ENCODE measurements at regions not wholly inside any gene's neighbourhood (a gene's known extent, or its start where the extent isn't known, plus 50 kb on each side); places are given as distances from the start of the nearest gene placed in this dataset.

- peaks cover 53% of the 10 kb centered on the region for H3K27me3 ChIP-seq (ENCODE audit: insufficient read depth, low read depth, low read length)
- no peak overlapping the region for H3K4me2 ChIP-seq (ENCODE audit: low read length)
- no peak overlapping the region for H3K4me3 ChIP-seq (ENCODE audit: low read length)
- H3K27ac ChIP-seq (ENCODE audit: low read length): no peak overlapping the region
- no peaks in the 10 kb centered on the region for H3K9me3 ChIP-seq (ENCODE audit: low read length)
- H3K9me2 ChIP-seq (ENCODE audit: insufficient read depth, low read length): no peaks in the 10 kb centered on the region
- no peak overlapping the region for H2AFZ ChIP-seq (ENCODE audit: low read depth, low read length)
- no peaks in the 10 kb centered on the region for H4K20me1 ChIP-seq (ENCODE audit: insufficient read depth)
- no peak for TF ChIP-seq RAD21 (conservative IDR thresholded peaks at IDR 0.05)
- no peak for TF ChIP-seq EP300 (conservative IDR thresholded peaks at IDR 0.05; ENCODE audit: poor library complexity, severe bottlenecking)
- TF ChIP-seq REST (IDR thresholded peaks at IDR 0.05; ENCODE audit: borderline replicate concordance): no peak
- no peak for TF ChIP-seq POLR2AphosphoS5 (IDR thresholded peaks at IDR 0.05)
- no peak for TF ChIP-seq EZH2 (IDR thresholded peaks at IDR 0.05; ENCODE audit: borderline replicate concordance, insufficient read depth, low read length, poor library complexity, severe bottlenecking)
- TF ChIP-seq CTCF (IDR thresholded peaks at IDR 0.05; ENCODE audit: poor library complexity, severe bottlenecking): no peak
- no peak for TF ChIP-seq SMC3 (conservative IDR thresholded peaks at IDR 0.05; ENCODE audit: poor library complexity)
- no peak for TF ChIP-seq TAF1 (IDR thresholded peaks at IDR 0.05; ENCODE audit: low read depth)
- no peak for TF ChIP-seq MXI1 (conservative IDR thresholded peaks at IDR 0.05; ENCODE audit: poor library complexity, severe bottlenecking)
- H3F3A ChIP-seq (ENCODE audit: insufficient read depth, low read length, poor library complexity, severe bottlenecking): no peaks in the 10 kb centered on the region
- H3K36me3 ChIP-seq (ENCODE audit: insufficient read depth, low read length): no peaks in the 10 kb centered on the region
- no peaks in the 10 kb centered on the region for H3K79me2 ChIP-seq (replicated peaks; ENCODE audit: insufficient read depth, low read length)
- H3K9ac ChIP-seq (ENCODE audit: low read length): no peak overlapping the region
Observed at GRCh38 chr9:96135076-96135752, 166.8 kb downstream of the HSD17B3 start.

- no peaks in the 10 kb centered on the region for H3K9me3 ChIP-seq (ENCODE audit: low read length)
- H3K4me2 ChIP-seq (ENCODE audit: low read length): no peak overlapping the region
- H4K20me1 ChIP-seq (ENCODE audit: insufficient read depth): no peaks in the 10 kb centered on the region
- no peaks in the 10 kb centered on the region for H3F3A ChIP-seq (ENCODE audit: insufficient read depth, low read length, poor library complexity, severe bottlenecking)
- H3K27me3 ChIP-seq (ENCODE audit: insufficient read depth, low read depth, low read length): peaks cover 60% of the 10 kb centered on the region
- H3K9ac ChIP-seq (ENCODE audit: low read length): no peak overlapping the region
- H3K27ac ChIP-seq (ENCODE audit: low read length): no peak overlapping the region
- no peak overlapping the region for H3K4me3 ChIP-seq (ENCODE audit: low read length)
- TF ChIP-seq MXI1 (conservative IDR thresholded peaks at IDR 0.05; ENCODE audit: poor library complexity, severe bottlenecking) (no peak), EZH2 (IDR thresholded peaks at IDR 0.05; ENCODE audit: borderline replicate concordance, insufficient read depth, low read length, poor library complexity, severe bottlenecking) (no peak), CTCF (IDR thresholded peaks at IDR 0.05; ENCODE audit: poor library complexity, severe bottlenecking) (no peak), SMC3 (conservative IDR thresholded peaks at IDR 0.05; ENCODE audit: poor library complexity) (no peak), POLR2AphosphoS5 (IDR thresholded peaks at IDR 0.05) (no peak), TAF1 (IDR thresholded peaks at IDR 0.05; ENCODE audit: low read depth) (no peak), EP300 (conservative IDR thresholded peaks at IDR 0.05; ENCODE audit: poor library complexity, severe bottlenecking) (no peak), REST (IDR thresholded peaks at IDR 0.05; ENCODE audit: borderline replicate concordance) (no peak), RAD21 (conservative IDR thresholded peaks at IDR 0.05) (no peak)
- no peaks in the 10 kb centered on the region for H3K36me3 ChIP-seq (ENCODE audit: insufficient read depth, low read length)
- H3K79me2 ChIP-seq (replicated peaks; ENCODE audit: insufficient read depth, low read length): no peaks in the 10 kb centered on the region
- H3K9me2 ChIP-seq (ENCODE audit: insufficient read depth, low read length): no peaks in the 10 kb centered on the region
- H2AFZ ChIP-seq (ENCODE audit: low read depth, low read length): no peak overlapping the region
Observed at GRCh38 chr9:96133321-96134021, 168.5 kb downstream of the HSD17B3 start.

Measured in neural cell (in vitro differentiated cells).